Loucy (cell line): ENCODE measurements at regions not wholly inside any gene's neighbourhood (a gene's known extent, or its start where the extent isn't known, plus 50 kb on each side); places are given as distances from the start of the nearest gene placed in this dataset.

Source experiments
- H2AFZ ChIP-seq: fragments of 200-600 bp; sonication (generic); 2 replicates; pipeline ENCODE4 v1.6.0; 2016; ENCODE audit warnings: antibody characterized with exemption, mild to moderate bottlenecking, low read length, moderate library complexity
- H3F3A ChIP-seq: fragments of 200-600 bp; 2 replicates; pipeline ENCODE4 v1.6.0; 2016; ENCODE audit warnings: antibody characterized with exemption, low read depth, mild to moderate bottlenecking
- H3K27me3 ChIP-seq: fragments of 200-600 bp; sonication (generic); 2 replicates; pipeline ENCODE4 v1.6.1; 2014; ENCODE audit warnings: low read length, mild to moderate bottlenecking; ENCODE audit not compliant: insufficient read depth, poor library complexity, severe bottlenecking
- H3K36me3 ChIP-seq: fragments of 200-600 bp; sonication (generic); 2 replicates; pipeline ENCODE4 v1.6.1; 2016; ENCODE audit warnings: low read length; ENCODE audit not compliant: insufficient read depth
- H3K4me1 ChIP-seq: fragments of 200-600 bp; sonication (generic); 2 replicates; pipeline ENCODE4 v1.5.1; 2014; ENCODE audit warnings: low read length, mild to moderate bottlenecking; ENCODE audit not compliant: insufficient read depth, poor library complexity, severe bottlenecking
- H3K4me2 ChIP-seq: fragments of 200-600 bp; sonication (generic); 2 replicates; pipeline ENCODE4 v1.6.0; 2014; ENCODE audit warnings: antibody characterized with exemption, low read length, low read depth, mild to moderate bottlenecking; ENCODE audit not compliant: poor library complexity, severe bottlenecking
- H3K4me3 ChIP-seq: fragments of 200-600 bp; sonication (generic); 2 replicates; pipeline ENCODE4 v1.5.1; 2014; ENCODE audit warnings: low read length, mild to moderate bottlenecking, mixed read lengths; ENCODE audit not compliant: poor library complexity, severe bottlenecking
- H3K79me2 ChIP-seq: fragments of 200-600 bp; sonication (generic); 2 replicates; pipeline ENCODE4 v1.6.1; 2014; ENCODE audit warnings: low read length; ENCODE audit not compliant: insufficient read depth
- H3K9ac ChIP-seq: fragments of 200-600 bp; sonication (generic); 2 replicates; pipeline ENCODE4 v1.6.0; 2014; ENCODE audit warnings: mild to moderate bottlenecking, low read depth, low read length, moderate library complexity; ENCODE audit not compliant: poor library complexity, severe bottlenecking
- H3K9me2 ChIP-seq: fragments of 200-600 bp; sonication (generic); replicated peaks from 2 replicates; pipeline ENCODE4 v1.6.1; 2016; ENCODE audit warnings: low read depth, low read length, mixed read lengths
- H3K9me3 ChIP-seq: fragments of 200-600 bp; sonication (generic); 2 replicates; pipeline ENCODE4 v1.6.1; 2014; ENCODE audit warnings: mild to moderate bottlenecking, antibody characterized with exemption, low read length, low read depth; ENCODE audit not compliant: insufficient read depth
- H4K20me1 ChIP-seq: fragments of 200-600 bp; sonication (generic); 2 replicates; pipeline ENCODE4 v1.6.0; 2014; ENCODE audit warnings: antibody characterized with exemption, low read length, mild to moderate bottlenecking; ENCODE audit not compliant: insufficient read depth, poor library complexity, severe bottlenecking
- EZH2phosphoT487 ChIP-seq: fragments of 200-600 bp; IDR thresholded peaks from 2 replicates; pipeline ENCODE4 v1.6.1; 2018; ENCODE audit warnings: antibody characterized with exemption, mild to moderate bottlenecking, moderate library complexity, borderline replicate concordance
- TF ChIP-seq, protein P1 (sequence below): fragments of 200-600 bp; sonication (generic); conservative IDR thresholded peaks from 2 replicates; pipeline ENCODE4 v1.5.1; 2014; ENCODE audit warnings: mild to moderate bottlenecking, antibody characterized with exemption, low read length

DNA sequence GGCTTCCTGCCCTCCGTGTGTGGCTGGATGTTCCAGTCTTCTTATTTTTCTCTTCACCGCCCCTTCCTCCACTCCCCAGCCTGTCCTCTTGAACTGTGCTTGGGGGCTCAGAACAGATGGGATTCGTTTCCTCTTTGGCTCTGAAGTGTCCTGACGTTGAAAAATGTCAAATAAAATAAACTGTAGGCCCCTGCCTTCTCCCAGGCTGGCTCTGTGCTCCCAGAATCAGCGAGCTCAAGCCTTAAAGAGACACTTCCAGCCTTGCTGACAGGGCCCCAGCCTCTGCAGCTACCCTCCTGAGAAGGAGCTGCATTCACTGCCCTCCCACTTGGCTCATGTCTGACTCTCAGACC is 104.2 kb upstream of the IPO9 start:
- Histone ChIP-seq H3K9me2 (no peaks in the 10 kb centered on the region), H3K36me3 (no peaks in the 10 kb centered on the region), H3K27me3 (no peaks in the 10 kb centered on the region), H3K9ac (no peak overlapping the region), H3K4me2 (no peak overlapping the region), H4K20me1 (no peaks in the 10 kb centered on the region), H3F3A (no peaks in the 10 kb centered on the region), H3K4me1 (no peaks in the 10 kb centered on the region), H2AFZ (no peak overlapping the region), H3K4me3 (no peak overlapping the region), H3K79me2 (no peaks in the 10 kb centered on the region), H3K9me3 (no peaks in the 10 kb centered on the region)
- TF ChIP-seq, protein P1, sequence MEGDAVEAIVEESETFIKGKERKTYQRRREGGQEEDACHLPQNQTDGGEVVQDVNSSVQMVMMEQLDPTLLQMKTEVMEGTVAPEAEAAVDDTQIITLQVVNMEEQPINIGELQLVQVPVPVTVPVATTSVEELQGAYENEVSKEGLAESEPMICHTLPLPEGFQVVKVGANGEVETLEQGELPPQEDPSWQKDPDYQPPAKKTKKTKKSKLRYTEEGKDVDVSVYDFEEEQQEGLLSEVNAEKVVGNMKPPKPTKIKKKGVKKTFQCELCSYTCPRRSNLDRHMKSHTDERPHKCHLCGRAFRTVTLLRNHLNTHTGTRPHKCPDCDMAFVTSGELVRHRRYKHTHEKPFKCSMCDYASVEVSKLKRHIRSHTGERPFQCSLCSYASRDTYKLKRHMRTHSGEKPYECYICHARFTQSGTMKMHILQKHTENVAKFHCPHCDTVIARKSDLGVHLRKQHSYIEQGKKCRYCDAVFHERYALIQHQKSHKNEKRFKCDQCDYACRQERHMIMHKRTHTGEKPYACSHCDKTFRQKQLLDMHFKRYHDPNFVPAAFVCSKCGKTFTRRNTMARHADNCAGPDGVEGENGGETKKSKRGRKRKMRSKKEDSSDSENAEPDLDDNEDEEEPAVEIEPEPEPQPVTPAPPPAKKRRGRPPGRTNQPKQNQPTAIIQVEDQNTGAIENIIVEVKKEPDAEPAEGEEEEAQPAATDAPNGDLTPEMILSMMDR: no peak
- no peak for TF ChIP-seq EZH2phosphoT487

DNA sequence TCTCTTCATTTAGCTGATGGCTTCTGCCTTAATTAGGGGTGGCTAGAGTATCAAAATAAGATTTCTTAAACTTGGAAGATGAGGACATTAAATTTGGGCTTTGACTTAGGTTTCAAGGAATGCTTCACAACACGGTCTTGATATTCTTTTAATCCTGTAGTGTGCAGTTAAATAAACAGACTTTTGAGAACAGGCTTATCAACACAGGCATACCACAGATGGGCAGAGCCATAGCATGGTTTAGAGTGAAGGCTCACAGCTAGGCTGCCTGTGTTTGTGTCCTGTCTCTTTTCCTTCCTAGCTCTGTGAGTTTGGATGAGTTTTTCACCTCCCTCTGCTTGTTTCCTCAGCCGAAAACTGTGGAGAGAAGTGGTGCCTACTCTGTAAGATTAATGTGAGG is 102.3 kb upstream of the IPO9 start:
- H3K4me3 ChIP-seq: no peak overlapping the region
- no peaks in the 10 kb centered on the region for H3K9me2 ChIP-seq
- no peak overlapping the region for H3K4me2 ChIP-seq
- no peak for TF ChIP-seq EZH2phosphoT487
- TF ChIP-seq, protein P1: no peak
- no peaks in the 10 kb centered on the region for H3K79me2 ChIP-seq
- no peaks in the 10 kb centered on the region for H3K9me3 ChIP-seq
- H4K20me1 ChIP-seq: no peaks in the 10 kb centered on the region
- no peaks in the 10 kb centered on the region for H3F3A ChIP-seq
- no peak overlapping the region for H2AFZ ChIP-seq
- H3K36me3 ChIP-seq: no peaks in the 10 kb centered on the region
- no peaks in the 10 kb centered on the region for H3K4me1 ChIP-seq
- H3K27me3 ChIP-seq: no peaks in the 10 kb centered on the region
- no peak overlapping the region for H3K9ac ChIP-seq

DNA sequence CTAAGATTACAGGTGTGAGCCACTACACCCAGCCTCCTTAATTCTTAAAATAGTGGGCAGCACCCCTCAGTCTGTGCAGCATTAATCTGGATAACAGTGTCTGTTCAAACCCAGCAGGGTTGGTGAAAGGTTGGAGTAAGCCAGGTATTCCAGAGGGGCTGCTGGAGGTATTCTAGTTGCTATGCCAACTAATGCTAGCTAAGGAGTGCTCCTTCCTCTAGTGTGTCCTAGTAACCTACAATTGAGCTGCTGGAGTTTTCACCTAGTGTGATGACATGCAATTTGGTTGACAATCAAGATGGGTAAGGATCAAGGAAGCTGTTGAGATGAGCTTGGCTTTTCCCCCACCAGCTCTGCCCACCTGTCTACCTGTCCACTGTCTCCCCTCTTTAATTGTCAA is 100.2 kb upstream of the IPO9 start:
- Histone ChIP-seq H3K4me2 (no peak overlapping the region), H3K9ac (no peak overlapping the region), H3K9me3 (no peaks in the 10 kb centered on the region), H3K4me3 (no peak overlapping the region), H3K27me3 (no peaks in the 10 kb centered on the region), H3F3A (no peaks in the 10 kb centered on the region), H3K9me2 (no peaks in the 10 kb centered on the region), H4K20me1 (no peaks in the 10 kb centered on the region), H2AFZ (no peak overlapping the region), H3K4me1 (no peaks in the 10 kb centered on the region), H3K79me2 (no peaks in the 10 kb centered on the region), H3K36me3 (no peaks in the 10 kb centered on the region)
- TF ChIP-seq, protein P1: no peak
